ENCODE measurements at regions not wholly inside any gene's neighbourhood (a gene's known extent, or its start where the extent isn't known, plus 50 kb on each side); places are given as distances from the start of the nearest gene placed in this dataset.

DNA sequence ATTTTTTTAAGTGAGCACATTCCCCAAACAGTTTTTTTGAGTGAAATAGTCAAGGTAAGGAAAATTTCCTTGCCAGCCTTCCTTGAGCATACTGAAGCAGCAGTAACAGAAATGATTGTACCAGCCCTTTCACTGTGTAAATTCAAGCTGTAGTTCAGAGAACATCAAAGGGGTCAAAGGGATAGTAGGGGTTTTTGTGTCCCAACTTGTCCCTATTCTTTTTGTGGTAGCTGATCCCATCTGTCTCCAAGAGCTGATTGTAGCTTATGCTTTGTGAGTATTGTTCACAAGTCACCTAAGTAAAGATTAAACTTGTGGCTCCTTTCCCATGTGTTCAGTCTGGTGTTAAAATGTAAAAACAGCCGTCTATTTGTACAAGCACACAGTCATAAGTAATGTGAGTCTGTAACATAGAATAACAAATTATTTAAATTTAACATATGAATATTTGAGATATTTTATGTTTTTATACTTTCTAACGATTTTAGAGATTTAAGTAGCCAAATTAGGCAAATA lies 185.0 kb downstream of the CENPW start:
- TF ChIP-seq, protein P1, sequence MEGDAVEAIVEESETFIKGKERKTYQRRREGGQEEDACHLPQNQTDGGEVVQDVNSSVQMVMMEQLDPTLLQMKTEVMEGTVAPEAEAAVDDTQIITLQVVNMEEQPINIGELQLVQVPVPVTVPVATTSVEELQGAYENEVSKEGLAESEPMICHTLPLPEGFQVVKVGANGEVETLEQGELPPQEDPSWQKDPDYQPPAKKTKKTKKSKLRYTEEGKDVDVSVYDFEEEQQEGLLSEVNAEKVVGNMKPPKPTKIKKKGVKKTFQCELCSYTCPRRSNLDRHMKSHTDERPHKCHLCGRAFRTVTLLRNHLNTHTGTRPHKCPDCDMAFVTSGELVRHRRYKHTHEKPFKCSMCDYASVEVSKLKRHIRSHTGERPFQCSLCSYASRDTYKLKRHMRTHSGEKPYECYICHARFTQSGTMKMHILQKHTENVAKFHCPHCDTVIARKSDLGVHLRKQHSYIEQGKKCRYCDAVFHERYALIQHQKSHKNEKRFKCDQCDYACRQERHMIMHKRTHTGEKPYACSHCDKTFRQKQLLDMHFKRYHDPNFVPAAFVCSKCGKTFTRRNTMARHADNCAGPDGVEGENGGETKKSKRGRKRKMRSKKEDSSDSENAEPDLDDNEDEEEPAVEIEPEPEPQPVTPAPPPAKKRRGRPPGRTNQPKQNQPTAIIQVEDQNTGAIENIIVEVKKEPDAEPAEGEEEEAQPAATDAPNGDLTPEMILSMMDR (IDR thresholded peaks at IDR 0.05; ENCODE audit: insufficient read depth in 1 of 2, low read depth in 1 of 2, low read length in 1 of 2, severe bottlenecking in 1 of 2, unreplicated experiment in 1 of 2), result no peak
- intact Hi-C loops (cut with micrococcal nuclease; ENCODE audit: unreplicated experiment), result no loop called here
- H3K36me3 ChIP-seq (ENCODE audit: control insufficient read depth, insufficient read depth, low read length), result no peaks in the 10 kb centered on the region
- no peaks in the 10 kb centered on the region for H3K9me3 Mint-ChIP-seq (ENCODE audit: unreplicated experiment)
- no peaks in the 10 kb centered on the region for H3K9me3 ChIP-seq
- CTCF ChIA-PET, result no interaction called here
- POLR2A ChIA-PET, result no interaction called here
- H3K4me1 Mint-ChIP-seq (ENCODE audit: low read depth, unreplicated experiment), result no peaks in the 10 kb centered on the region
- no peak overlapping the region for H3K27ac Mint-ChIP-seq (ENCODE audit: unreplicated experiment)
- H3K4me3 Mint-ChIP-seq (ENCODE audit: unreplicated experiment), result no peak overlapping the region
- H3K27me3 ChIP-seq (replicated peaks; ENCODE audit: control insufficient read depth, insufficient read depth, low read length), result no peaks in the 10 kb centered on the region
- DNase-seq, result no peak
- H3K36me3 Mint-ChIP-seq (ENCODE audit: insufficient read depth, unreplicated experiment), result no peaks in the 10 kb centered on the region
- no peaks in the 10 kb centered on the region for H3K27me3 Mint-ChIP-seq (ENCODE audit: insufficient read depth, unreplicated experiment)
- no peaks in the 10 kb centered on the region for H3K4me1 ChIP-seq
- no peak overlapping the region for H3K4me3 ChIP-seq (ENCODE audit: low read depth, low read length)
- no TSS peak for BruUV-seq (replicated peaks)

DNA sequence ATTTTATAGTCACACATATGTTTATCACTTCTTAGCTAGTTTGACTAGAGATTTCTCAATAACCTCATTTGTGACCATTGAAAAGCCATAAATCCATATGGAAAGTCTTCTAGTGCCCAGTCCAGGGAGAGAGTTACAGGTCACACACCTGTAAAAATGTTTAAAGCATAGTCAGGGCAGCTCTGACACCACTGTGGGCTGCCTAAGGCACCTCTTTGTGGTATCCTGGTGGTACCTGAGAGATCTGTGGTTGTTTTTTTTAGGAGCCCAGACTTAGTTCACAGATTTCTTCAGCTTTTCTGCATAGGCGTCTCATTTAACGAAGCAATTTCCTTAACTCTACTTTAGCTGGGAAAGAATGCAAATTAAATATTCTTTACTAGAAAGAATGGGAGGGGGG lies 186.6 kb downstream of the CENPW start:
- no peaks in the 10 kb centered on the region for H3K27me3 Mint-ChIP-seq (ENCODE audit: insufficient read depth, unreplicated experiment)
- H3K27me3 ChIP-seq (replicated peaks; ENCODE audit: control insufficient read depth, insufficient read depth, low read length), result no peaks in the 10 kb centered on the region
- no peak overlapping the region for H3K4me3 Mint-ChIP-seq (ENCODE audit: unreplicated experiment)
- no TSS peak for BruUV-seq (replicated peaks)
- H3K4me3 ChIP-seq (ENCODE audit: low read depth, low read length), result no peak overlapping the region
- CTCF ChIA-PET, result no interaction called here
- H3K9me3 ChIP-seq, result no peaks in the 10 kb centered on the region
- no peaks in the 10 kb centered on the region for H3K9me3 Mint-ChIP-seq (ENCODE audit: unreplicated experiment)
- no peaks in the 10 kb centered on the region for H3K4me1 ChIP-seq
- intact Hi-C loops (cut with micrococcal nuclease; ENCODE audit: unreplicated experiment), result no loop called here
- no peaks in the 10 kb centered on the region for H3K36me3 Mint-ChIP-seq (ENCODE audit: insufficient read depth, unreplicated experiment)
- POLR2A ChIA-PET, result no interaction called here
- no peak overlapping the region for H3K27ac Mint-ChIP-seq (ENCODE audit: unreplicated experiment)
- TF ChIP-seq, protein P1 (IDR thresholded peaks at IDR 0.05; ENCODE audit: insufficient read depth in 1 of 2, low read depth in 1 of 2, low read length in 1 of 2, severe bottlenecking in 1 of 2, unreplicated experiment in 1 of 2), result no peak
- no peaks in the 10 kb centered on the region for H3K4me1 Mint-ChIP-seq (ENCODE audit: low read depth, unreplicated experiment)
- H3K36me3 ChIP-seq (ENCODE audit: control insufficient read depth, insufficient read depth, low read length), result no peaks in the 10 kb centered on the region
- DNase-seq, result no peak

DNA sequence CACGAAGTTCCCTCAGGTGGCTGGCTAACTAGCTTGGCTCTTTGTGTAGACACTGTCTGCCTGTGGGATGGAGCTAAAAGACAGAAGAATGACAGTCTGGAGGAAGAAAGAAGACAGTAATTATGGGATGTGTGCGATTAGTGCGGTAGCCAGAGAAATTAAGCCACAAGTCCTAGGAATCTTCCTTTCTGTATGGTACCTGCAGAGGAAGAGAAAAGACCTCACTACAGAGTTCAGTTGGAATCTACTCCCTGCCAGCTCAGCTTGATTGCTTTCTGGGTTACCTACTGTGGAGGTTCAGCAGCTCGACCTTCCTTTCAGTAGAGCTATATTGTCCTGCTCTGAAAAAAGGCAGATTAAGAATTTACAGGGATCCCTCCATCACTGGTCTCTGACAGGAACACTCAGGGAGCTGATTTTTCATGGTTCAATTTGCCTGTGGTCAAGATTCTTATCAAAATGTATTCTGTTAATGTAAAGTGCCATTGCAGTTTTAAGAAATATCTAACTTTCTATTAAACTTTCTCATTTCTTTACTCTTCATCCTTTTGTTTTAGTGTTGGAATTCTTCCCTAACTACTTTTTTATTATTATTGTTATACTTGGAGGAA lies 187.2 kb downstream of the CENPW start:
- Histone ChIP-seq H3K27me3 (replicated peaks; ENCODE audit: control insufficient read depth, insufficient read depth, low read length) (no peaks in the 10 kb centered on the region), H3K4me1 (no peaks in the 10 kb centered on the region), H3K4me3 (ENCODE audit: low read depth, low read length) (no peak overlapping the region), H3K9me3 (no peaks in the 10 kb centered on the region), H3K36me3 (ENCODE audit: control insufficient read depth, insufficient read depth, low read length) (no peaks in the 10 kb centered on the region)
- ChIA-PET POLR2A (no interaction called here), CTCF (no interaction called here)
- intact Hi-C loops (cut with micrococcal nuclease; ENCODE audit: unreplicated experiment), result no loop called here
- Mint-ChIP-seq H3K4me3 (ENCODE audit: unreplicated experiment) (no peak overlapping the region), H3K27ac (ENCODE audit: unreplicated experiment) (no peak overlapping the region), H3K27me3 (ENCODE audit: insufficient read depth, unreplicated experiment) (no peaks in the 10 kb centered on the region), H3K36me3 (ENCODE audit: insufficient read depth, unreplicated experiment) (no peaks in the 10 kb centered on the region), H3K4me1 (ENCODE audit: low read depth, unreplicated experiment) (no peaks in the 10 kb centered on the region), H3K9me3 (ENCODE audit: unreplicated experiment) (no peaks in the 10 kb centered on the region)
- no peak for DNase-seq
- no TSS peak for BruUV-seq (replicated peaks)
- TF ChIP-seq, protein P1 (IDR thresholded peaks at IDR 0.05; ENCODE audit: insufficient read depth in 1 of 2, low read depth in 1 of 2, low read length in 1 of 2, severe bottlenecking in 1 of 2, unreplicated experiment in 1 of 2), result no peak

All from Caco-2 (cell line).